GM12865 (cell line): ENCODE measurements at regions not wholly inside any gene's neighbourhood (a gene's known extent, or its start where the extent isn't known, plus 50 kb on each side); places are given as distances from the start of the nearest gene placed in this dataset.

Experiments used
- DNase-seq: peaks from one replicate; pipeline ENCODE4 v3.0.0; 2010; ENCODE audit warnings: low read depth
- H3K4me3 ChIP-seq: 2 replicates; pipeline ENCODE4 v1.5.1; 2011; ENCODE audit warnings: mild to moderate bottlenecking, low read depth, low read length, control low read depth
- TF ChIP-seq, protein P1 (sequence below): IDR thresholded peaks from 2 replicates; pipeline ENCODE4 v1.5.1; 2011; ENCODE audit warnings: low read length, control low read depth, low read depth, inconsistent platforms; ENCODE audit not compliant: insufficient read depth; ENCODE audit errors: missing control alignments

DNA sequence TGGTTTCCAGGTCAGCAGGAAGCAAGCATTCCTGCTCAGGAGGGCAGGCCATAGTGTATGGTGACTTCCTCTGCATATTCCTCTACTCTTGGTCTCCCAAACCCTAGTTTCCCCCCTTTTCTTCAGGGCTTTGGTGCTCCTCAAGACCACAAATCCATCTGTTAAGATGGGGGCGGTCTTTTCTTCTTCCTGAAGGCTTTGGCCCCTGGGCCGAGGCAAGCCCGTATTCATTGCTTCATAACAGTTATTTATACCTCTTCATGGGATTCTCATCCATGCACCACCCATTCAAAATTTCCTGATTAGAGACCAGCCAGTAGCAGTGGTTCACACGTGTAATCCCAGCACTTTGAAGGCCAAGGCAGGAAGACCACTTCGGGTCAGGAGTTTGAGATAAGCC, 62.1 kb upstream of the IL12A start:
- TF ChIP-seq, protein P1, sequence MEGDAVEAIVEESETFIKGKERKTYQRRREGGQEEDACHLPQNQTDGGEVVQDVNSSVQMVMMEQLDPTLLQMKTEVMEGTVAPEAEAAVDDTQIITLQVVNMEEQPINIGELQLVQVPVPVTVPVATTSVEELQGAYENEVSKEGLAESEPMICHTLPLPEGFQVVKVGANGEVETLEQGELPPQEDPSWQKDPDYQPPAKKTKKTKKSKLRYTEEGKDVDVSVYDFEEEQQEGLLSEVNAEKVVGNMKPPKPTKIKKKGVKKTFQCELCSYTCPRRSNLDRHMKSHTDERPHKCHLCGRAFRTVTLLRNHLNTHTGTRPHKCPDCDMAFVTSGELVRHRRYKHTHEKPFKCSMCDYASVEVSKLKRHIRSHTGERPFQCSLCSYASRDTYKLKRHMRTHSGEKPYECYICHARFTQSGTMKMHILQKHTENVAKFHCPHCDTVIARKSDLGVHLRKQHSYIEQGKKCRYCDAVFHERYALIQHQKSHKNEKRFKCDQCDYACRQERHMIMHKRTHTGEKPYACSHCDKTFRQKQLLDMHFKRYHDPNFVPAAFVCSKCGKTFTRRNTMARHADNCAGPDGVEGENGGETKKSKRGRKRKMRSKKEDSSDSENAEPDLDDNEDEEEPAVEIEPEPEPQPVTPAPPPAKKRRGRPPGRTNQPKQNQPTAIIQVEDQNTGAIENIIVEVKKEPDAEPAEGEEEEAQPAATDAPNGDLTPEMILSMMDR = no peak
- no peak overlapping the region for H3K4me3 ChIP-seq

DNA sequence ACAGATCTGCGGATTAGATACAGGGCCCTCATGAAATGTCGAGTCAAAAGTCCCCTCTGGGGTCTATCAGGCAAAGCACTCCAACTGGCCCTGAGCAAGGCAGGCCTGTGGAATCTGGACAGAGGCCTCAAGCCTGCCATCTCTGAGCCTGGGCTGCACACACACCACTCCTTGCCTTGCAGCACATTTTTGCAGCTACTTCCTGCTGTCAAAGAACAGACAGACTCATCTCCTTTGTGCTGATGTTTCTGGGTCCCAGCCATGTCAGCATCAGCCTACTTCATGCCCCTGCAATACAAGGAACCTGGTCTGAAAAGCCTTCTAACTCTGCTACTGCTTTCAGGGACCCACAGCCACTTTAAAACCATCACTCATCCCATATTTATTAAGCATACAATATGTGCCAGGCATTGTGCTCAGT, 60.6 kb upstream of the IL12A start:
- no peak for DNase-seq
- H3K4me3 ChIP-seq = no peak overlapping the region
- TF ChIP-seq, protein P1 = no peak

More for the DNA sequence above, 62.1 kb upstream of the IL12A start:
- DNase-seq = no peak

DNA sequence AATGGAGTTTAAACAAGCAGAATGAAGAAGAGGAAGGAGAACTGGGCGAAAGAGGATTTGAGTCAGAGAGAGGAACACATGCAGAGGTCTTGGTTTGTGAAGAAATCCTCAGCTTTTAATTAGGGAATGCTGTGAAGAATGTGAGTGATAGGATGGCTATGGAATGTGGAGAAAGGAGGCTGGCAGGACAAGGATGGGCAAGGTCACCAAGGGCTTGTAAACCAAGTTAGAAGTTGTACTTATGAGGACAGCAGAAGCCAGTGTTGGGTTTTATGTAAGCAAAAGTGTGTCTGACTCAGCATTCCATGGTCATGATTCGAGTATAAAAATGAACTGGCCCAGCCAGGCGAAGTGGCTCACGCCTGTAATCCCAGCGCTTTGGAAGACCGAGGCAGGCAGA, 60.0 kb upstream of the IL12A start:
- TF ChIP-seq, protein P1 = no peak
- DNase-seq = no peak
- H3K4me3 ChIP-seq = no peak overlapping the region

DNA sequence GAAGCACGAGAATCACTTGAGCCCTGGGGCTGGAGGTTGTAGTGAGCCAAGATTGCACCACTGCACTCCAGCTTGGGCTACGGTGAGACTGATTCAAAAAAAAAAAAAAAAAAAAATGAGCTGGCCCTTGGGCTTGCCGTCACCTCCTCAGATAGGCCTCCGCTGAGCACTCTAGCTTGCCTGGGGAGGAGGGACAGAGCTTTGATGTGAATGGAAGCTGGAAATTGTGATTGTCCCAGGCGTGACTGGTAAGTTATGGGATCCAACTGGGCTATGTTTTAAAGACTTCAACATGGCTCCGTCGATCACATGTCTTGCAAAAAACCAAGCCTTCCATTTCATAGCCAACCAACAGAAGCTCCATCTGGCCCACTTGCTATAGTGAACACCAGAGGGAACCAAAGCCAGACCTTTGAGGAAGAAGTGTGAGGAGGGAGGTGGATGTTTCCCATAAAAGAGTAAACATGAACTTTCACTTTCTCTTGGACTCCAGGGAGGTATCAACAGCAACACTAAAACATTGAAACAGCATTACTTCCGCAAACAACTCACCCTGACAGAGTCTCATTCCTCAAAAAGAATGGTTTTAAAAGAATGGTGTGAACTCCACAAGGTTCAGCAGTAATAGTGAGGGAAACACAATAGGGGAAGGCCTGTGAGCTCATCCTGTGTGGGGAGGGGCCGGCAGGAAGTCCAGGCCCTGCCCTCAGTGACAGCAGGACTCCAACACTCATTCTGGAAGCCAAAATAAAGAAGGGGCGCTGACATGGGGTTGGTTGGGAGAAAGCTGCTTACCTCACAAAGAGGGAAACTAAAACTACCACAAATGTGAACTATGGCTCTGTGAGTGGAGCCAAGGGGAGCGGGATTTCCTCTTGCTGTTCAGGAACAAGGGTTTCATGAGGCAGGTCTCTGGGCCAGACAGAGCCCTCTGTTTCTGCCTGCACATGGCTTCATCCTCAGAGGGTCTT, 59.2 kb upstream of the IL12A start:
- TF ChIP-seq, protein P1 = no peak
- H3K4me3 ChIP-seq = no peak overlapping the region
- DNase-seq = peak; percentile 63

DNA sequence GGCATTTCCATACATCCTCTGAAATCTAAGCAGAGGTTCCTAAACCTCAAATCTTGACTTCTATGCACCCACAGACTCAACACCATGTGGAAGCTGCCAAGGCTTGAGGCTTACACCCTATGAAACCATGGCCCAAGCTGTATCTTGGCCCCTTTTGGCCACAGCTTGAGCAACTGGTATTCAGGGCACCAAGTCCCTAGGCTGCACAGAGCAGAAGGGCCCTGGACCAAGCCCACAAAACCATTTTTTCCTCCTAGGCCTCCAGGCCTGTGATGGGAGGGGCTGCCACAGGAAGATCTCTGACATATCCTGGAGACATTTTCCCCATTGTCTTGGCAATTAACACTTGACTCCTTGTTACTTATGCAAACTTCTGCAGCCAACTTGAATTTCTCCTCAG, 54.4 kb upstream of the IL12A start:
- H3K4me3 ChIP-seq = no peak overlapping the region
- DNase-seq = no peak
- TF ChIP-seq, protein P1 = no peak

DNA sequence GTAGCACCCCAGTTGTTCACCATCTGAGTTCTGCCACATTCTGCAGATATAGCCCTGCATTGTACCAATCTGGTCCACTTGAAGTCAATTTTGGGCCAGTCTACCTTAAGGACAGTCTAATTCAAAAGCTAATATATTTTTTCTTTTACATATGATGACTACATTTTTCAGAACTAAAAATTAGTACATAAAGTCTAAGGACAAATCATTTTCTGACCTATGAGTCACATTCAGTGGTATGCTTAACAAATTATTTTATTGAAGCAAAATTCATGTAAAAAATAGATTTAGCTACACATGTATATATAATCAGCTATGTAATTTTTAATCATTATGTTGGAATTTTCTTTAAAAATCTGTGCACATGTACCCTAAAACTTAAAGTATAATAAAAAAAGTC, 52.1 kb upstream of the IL12A start:
- DNase-seq = no peak
- TF ChIP-seq, protein P1 = no peak
- H3K4me3 ChIP-seq = no peak overlapping the region

DNA sequence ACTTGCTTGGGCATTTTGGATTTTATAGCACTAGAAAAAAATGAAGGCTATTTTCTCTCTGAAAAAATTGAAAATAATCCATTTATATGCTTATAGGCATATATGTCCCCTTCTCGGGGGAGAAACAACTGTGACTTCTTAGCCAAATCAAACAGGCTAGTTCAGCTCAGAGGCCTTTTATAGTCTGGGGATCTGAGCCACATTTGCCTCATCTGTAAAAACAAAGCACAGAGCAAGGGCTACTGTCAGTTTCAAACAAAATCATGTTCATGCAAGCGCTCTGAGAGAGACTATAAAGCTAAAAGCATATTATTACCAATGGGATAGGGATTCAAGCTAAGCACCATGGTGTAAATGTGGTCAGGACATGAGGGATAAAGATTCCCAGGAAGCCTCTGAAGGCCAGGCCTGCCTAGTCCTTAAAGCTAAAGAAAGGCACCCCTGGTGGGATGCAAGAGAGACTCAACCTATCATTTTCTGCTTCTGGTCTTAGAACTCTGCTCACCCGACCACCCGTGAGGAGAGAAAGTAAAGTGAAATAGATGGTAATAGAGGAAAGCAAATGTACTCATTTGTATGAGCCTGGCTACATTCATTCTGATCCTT, 51.0 kb upstream of the IL12A start:
- TF ChIP-seq, protein P1 = no peak
- no peak overlapping the region for H3K4me3 ChIP-seq
- DNase-seq = no peak
